Loucy (cell line): ENCODE measurements at regions not wholly inside any gene's neighbourhood (a gene's known extent, or its start where the extent isn't known, plus 50 kb on each side); places are given as distances from the start of the nearest gene placed in this dataset.

Experiments used
- H2AFZ ChIP-seq: fragments of 200-600 bp; sonication (generic); 2 replicates; pipeline ENCODE4 v1.6.0; 2016; ENCODE audit warnings: antibody characterized with exemption, mild to moderate bottlenecking, low read length, moderate library complexity
- H3F3A ChIP-seq: fragments of 200-600 bp; 2 replicates; pipeline ENCODE4 v1.6.0; 2016; ENCODE audit warnings: antibody characterized with exemption, low read depth, mild to moderate bottlenecking
- H3K27me3 ChIP-seq: fragments of 200-600 bp; sonication (generic); 2 replicates; pipeline ENCODE4 v1.6.1; 2014; ENCODE audit warnings: low read length, mild to moderate bottlenecking; ENCODE audit not compliant: insufficient read depth, poor library complexity, severe bottlenecking
- H3K36me3 ChIP-seq: fragments of 200-600 bp; sonication (generic); 2 replicates; pipeline ENCODE4 v1.6.1; 2016; ENCODE audit warnings: low read length; ENCODE audit not compliant: insufficient read depth
- H3K4me1 ChIP-seq: fragments of 200-600 bp; sonication (generic); 2 replicates; pipeline ENCODE4 v1.5.1; 2014; ENCODE audit warnings: low read length, mild to moderate bottlenecking; ENCODE audit not compliant: insufficient read depth, poor library complexity, severe bottlenecking
- H3K4me2 ChIP-seq: fragments of 200-600 bp; sonication (generic); 2 replicates; pipeline ENCODE4 v1.6.0; 2014; ENCODE audit warnings: antibody characterized with exemption, low read length, low read depth, mild to moderate bottlenecking; ENCODE audit not compliant: poor library complexity, severe bottlenecking
- H3K4me3 ChIP-seq: fragments of 200-600 bp; sonication (generic); 2 replicates; pipeline ENCODE4 v1.5.1; 2014; ENCODE audit warnings: low read length, mild to moderate bottlenecking, mixed read lengths; ENCODE audit not compliant: poor library complexity, severe bottlenecking
- H3K79me2 ChIP-seq: fragments of 200-600 bp; sonication (generic); 2 replicates; pipeline ENCODE4 v1.6.1; 2014; ENCODE audit warnings: low read length; ENCODE audit not compliant: insufficient read depth
- H3K9ac ChIP-seq: fragments of 200-600 bp; sonication (generic); 2 replicates; pipeline ENCODE4 v1.6.0; 2014; ENCODE audit warnings: mild to moderate bottlenecking, low read depth, low read length, moderate library complexity; ENCODE audit not compliant: poor library complexity, severe bottlenecking
- H3K9me2 ChIP-seq: fragments of 200-600 bp; sonication (generic); replicated peaks from 2 replicates; pipeline ENCODE4 v1.6.1; 2016; ENCODE audit warnings: low read depth, low read length, mixed read lengths
- H3K9me3 ChIP-seq: fragments of 200-600 bp; sonication (generic); 2 replicates; pipeline ENCODE4 v1.6.1; 2014; ENCODE audit warnings: mild to moderate bottlenecking, antibody characterized with exemption, low read length, low read depth; ENCODE audit not compliant: insufficient read depth
- H4K20me1 ChIP-seq: fragments of 200-600 bp; sonication (generic); 2 replicates; pipeline ENCODE4 v1.6.0; 2014; ENCODE audit warnings: antibody characterized with exemption, low read length, mild to moderate bottlenecking; ENCODE audit not compliant: insufficient read depth, poor library complexity, severe bottlenecking
- EZH2phosphoT487 ChIP-seq: fragments of 200-600 bp; IDR thresholded peaks from 2 replicates; pipeline ENCODE4 v1.6.1; 2018; ENCODE audit warnings: antibody characterized with exemption, mild to moderate bottlenecking, moderate library complexity, borderline replicate concordance
- TF ChIP-seq, protein P1 (sequence below): fragments of 200-600 bp; sonication (generic); conservative IDR thresholded peaks from 2 replicates; pipeline ENCODE4 v1.5.1; 2014; ENCODE audit warnings: mild to moderate bottlenecking, antibody characterized with exemption, low read length

DNA sequence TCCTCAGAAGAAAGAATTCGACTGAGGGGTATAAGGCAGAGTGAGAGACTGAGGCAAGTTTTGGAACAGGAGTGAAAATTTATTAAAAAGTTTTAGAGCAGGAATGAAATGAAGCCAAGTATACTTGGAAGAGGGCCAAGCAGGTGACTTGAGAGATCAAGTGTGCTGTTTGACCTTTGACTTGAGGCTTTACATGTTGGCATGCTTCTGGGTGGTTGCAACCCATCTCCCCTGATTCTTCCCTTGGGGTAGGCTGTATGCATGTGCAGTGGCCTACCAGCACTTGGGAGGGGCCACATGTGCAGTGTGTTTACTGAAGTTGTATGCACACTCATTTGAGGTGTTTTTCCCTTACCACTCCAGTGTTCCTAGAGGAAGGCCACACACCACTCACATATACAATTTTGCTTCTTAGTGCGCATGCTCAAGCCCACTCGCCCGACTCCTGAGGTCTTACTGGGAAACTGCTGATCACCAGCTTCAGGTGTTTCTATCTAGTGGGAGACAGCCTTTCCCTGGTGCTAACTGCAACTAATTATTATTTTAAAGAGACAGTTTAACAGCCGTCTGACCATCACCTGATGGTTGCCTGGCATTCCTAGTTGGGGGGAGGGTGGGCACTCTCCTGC is 61.5 kb upstream of the CADPS start:
- Histone ChIP-seq H4K20me1 (no peaks in the 10 kb centered on the region), H2AFZ (no peak overlapping the region), H3K27me3 (no peaks in the 10 kb centered on the region), H3K9me3 (no peaks in the 10 kb centered on the region), H3K4me1 (no peaks in the 10 kb centered on the region), H3F3A (no peaks in the 10 kb centered on the region), H3K9ac (no peak overlapping the region), H3K9me2 (no peaks in the 10 kb centered on the region), H3K36me3 (no peaks in the 10 kb centered on the region), H3K4me2 (no peak overlapping the region), H3K4me3 (no peak overlapping the region), H3K79me2 (no peaks in the 10 kb centered on the region)
- TF ChIP-seq, protein P1, sequence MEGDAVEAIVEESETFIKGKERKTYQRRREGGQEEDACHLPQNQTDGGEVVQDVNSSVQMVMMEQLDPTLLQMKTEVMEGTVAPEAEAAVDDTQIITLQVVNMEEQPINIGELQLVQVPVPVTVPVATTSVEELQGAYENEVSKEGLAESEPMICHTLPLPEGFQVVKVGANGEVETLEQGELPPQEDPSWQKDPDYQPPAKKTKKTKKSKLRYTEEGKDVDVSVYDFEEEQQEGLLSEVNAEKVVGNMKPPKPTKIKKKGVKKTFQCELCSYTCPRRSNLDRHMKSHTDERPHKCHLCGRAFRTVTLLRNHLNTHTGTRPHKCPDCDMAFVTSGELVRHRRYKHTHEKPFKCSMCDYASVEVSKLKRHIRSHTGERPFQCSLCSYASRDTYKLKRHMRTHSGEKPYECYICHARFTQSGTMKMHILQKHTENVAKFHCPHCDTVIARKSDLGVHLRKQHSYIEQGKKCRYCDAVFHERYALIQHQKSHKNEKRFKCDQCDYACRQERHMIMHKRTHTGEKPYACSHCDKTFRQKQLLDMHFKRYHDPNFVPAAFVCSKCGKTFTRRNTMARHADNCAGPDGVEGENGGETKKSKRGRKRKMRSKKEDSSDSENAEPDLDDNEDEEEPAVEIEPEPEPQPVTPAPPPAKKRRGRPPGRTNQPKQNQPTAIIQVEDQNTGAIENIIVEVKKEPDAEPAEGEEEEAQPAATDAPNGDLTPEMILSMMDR, result no peak
- no peak for TF ChIP-seq EZH2phosphoT487

DNA sequence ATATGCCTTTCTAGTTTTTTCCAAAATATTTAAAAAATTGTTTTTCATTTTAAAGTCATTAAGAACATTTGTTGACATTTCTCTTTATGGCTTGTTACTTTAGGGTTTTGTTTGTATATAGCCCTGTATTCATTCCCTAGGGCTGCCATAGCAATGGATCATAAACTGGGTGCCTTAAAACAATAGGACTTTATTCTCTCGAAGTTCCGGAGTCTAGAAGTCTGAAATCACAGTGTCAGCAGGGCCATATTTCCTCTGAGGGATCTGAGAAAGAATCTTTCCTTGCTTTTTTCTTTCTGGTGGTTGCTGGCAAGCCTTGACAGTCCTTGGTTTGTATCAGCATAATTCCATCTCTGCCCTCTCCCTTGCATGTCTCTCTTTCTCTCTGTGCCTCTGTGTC is 63.4 kb upstream of the CADPS start:
- no peak overlapping the region for H3K9ac ChIP-seq
- H3K4me2 ChIP-seq, result no peak overlapping the region
- no peaks in the 10 kb centered on the region for H3K27me3 ChIP-seq
- TF ChIP-seq, protein P1, result no peak
- H3K9me3 ChIP-seq, result no peaks in the 10 kb centered on the region
- H3K4me3 ChIP-seq, result no peak overlapping the region
- H3K4me1 ChIP-seq, result no peaks in the 10 kb centered on the region
- H3K9me2 ChIP-seq, result no peaks in the 10 kb centered on the region
- no peak overlapping the region for H2AFZ ChIP-seq
- no peaks in the 10 kb centered on the region for H3F3A ChIP-seq
- H3K79me2 ChIP-seq, result no peaks in the 10 kb centered on the region
- H3K36me3 ChIP-seq, result no peaks in the 10 kb centered on the region
- H4K20me1 ChIP-seq, result no peaks in the 10 kb centered on the region

DNA sequence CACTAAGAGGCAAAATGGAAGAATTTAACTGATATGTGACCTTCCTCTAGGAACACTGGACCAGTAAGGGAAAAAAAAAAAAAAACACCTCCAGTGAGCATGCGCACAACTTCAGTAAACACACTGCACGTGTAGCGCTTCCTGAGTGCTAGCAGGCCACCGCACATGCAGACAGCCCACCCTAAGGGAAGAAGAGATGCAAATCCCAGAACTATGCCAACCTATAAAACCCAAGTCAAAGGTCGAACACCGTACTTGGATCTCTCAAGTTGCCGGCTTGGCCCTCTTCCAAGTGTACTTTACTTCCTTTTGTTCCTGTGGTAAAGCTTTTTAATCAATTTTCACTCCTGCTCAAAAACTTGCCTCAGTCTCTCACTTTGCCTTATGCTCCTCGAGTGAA is 64.5 kb upstream of the CADPS start:
- Histone ChIP-seq H3K9me3 (no peaks in the 10 kb centered on the region), H3K79me2 (no peaks in the 10 kb centered on the region), H3K36me3 (no peaks in the 10 kb centered on the region), H3K4me2 (no peak overlapping the region), H3K9me2 (no peaks in the 10 kb centered on the region), H2AFZ (no peak overlapping the region), H3K4me1 (no peaks in the 10 kb centered on the region), H3K4me3 (no peak overlapping the region), H3K27me3 (no peaks in the 10 kb centered on the region), H4K20me1 (no peaks in the 10 kb centered on the region), H3K9ac (no peak overlapping the region), H3F3A (no peaks in the 10 kb centered on the region)
- TF ChIP-seq EZH2phosphoT487, result no peak
- TF ChIP-seq, protein P1, result no peak
